IMR-90 (cell line): ENCODE measurements at regions not wholly inside any gene's neighbourhood (a gene's known extent, or its start where the extent isn't known, plus 50 kb on each side); places are given as distances from the start of the nearest gene placed in this dataset.

ENCODE experiments used
- ATAC-seq: fragments of 200-7000 bp; cut with Tn5 transposase; 2 replicates; pipeline ENCODE4 v1.9.1; 2020; ENCODE audit warnings: low read depth, mild to moderate bottlenecking, moderate library complexity
- BruUV-seq: library from RNA; stranded (reverse); fragments of 400-500 nt; replicated peaks from 2 replicates; lab custom pipeline; 2021; lab: Mats Ljungman, UMichigan
- CTCF ChIA-PET: fragments of 300-600 bp; formaldehyde crosslinking; extraction: SDS; loops from one replicate; lab custom pipeline; 2021; ENCODE audit warnings: antibody characterized with exemption; lab: Yijun Ruan, JAX
- POLR2A ChIA-PET: fragments of 300-600 bp; sonication (Branson Sonifier 250); formaldehyde crosslinking; loops from one replicate; lab custom pipeline; 2022; ENCODE audit warnings: antibody characterized with exemption; ENCODE audit not compliant: unreplicated experiment; lab: Charles Lee
- DNase-seq: peaks from one replicate; pipeline ENCODE4 v3.0.0; 2013
- H2AFZ ChIP-seq: replicated peaks from 2 replicates; pipeline ENCODE3; 2013; ENCODE audit warnings: low read length, mild to moderate bottlenecking; ENCODE audit not compliant: poor library complexity
- H2AK5ac ChIP-seq: 2 replicates; pipeline ENCODE4 v1.6.1; 2013; ENCODE audit warnings: low read depth, low read length, inconsistent platforms
- H2AK9ac ChIP-seq: replicated peaks from 2 replicates; pipeline ENCODE3; 2013; ENCODE audit warnings: mild to moderate bottlenecking, low read depth, low read length, moderate library complexity; ENCODE audit not compliant: poor library complexity
- H2BK120ac ChIP-seq: 2 replicates; pipeline ENCODE4 v1.6.1; 2013; ENCODE audit warnings: low read depth, low read length, inconsistent platforms
- H2BK15ac ChIP-seq: 3 replicates; pipeline ENCODE4 v1.6.1; 2013; ENCODE audit warnings: low read depth, low read length, inconsistent platforms
- H2BK20ac ChIP-seq: 2 replicates; pipeline ENCODE4 v1.6.1; 2013; ENCODE audit warnings: low read depth, mild to moderate bottlenecking, inconsistent platforms, low read length, moderate library complexity
- H2BK5ac ChIP-seq: 2 replicates; pipeline ENCODE4 v1.6.1; 2013; ENCODE audit warnings: mild to moderate bottlenecking, low read depth, low read length, inconsistent platforms; ENCODE audit not compliant: poor library complexity, severe bottlenecking
- H3K14ac ChIP-seq: replicated peaks from 2 replicates; pipeline ENCODE4 v1.6.1; 2013; ENCODE audit warnings: low read depth, low read length, inconsistent platforms
- H3K18ac ChIP-seq: 2 replicates; pipeline ENCODE4 v1.6.1; 2013; ENCODE audit warnings: low read depth, low read length, control low read depth
- H3K23ac ChIP-seq: 2 replicates; pipeline ENCODE4 v1.6.1; 2013; ENCODE audit warnings: low read depth, low read length, inconsistent platforms
- H3K27ac ChIP-seq: 2 replicates; pipeline ENCODE4 v1.5.1; 2013; ENCODE audit warnings: mild to moderate bottlenecking, control low read depth, low read length; ENCODE audit not compliant: insufficient read depth
- H3K27me3 ChIP-seq: 2 replicates; pipeline ENCODE4 v1.6.1; 2013; ENCODE audit warnings: low read length; ENCODE audit not compliant: control insufficient read depth, insufficient read depth
- H3K36me3 ChIP-seq: 2 replicates; pipeline ENCODE4 v1.6.1; 2013; ENCODE audit warnings: low read length, mixed read lengths; ENCODE audit not compliant: control insufficient read depth, insufficient read depth
- H3K4ac ChIP-seq: 2 replicates; pipeline ENCODE4 v1.6.1; 2013; ENCODE audit warnings: low read depth, low read length, inconsistent platforms
- H3K4me1 ChIP-seq: 2 replicates; pipeline ENCODE4 v1.6.1; 2013; ENCODE audit warnings: low read length, mixed read lengths; ENCODE audit not compliant: control insufficient read depth, insufficient read depth
- H3K4me2 ChIP-seq: 2 replicates; pipeline ENCODE4 v1.6.1; 2013; ENCODE audit warnings: low read depth, mild to moderate bottlenecking, control low read depth, low read length, moderate library complexity
- H3K4me3 ChIP-seq: 2 replicates; pipeline ENCODE4 v1.5.1; 2013; ENCODE audit warnings: low read depth, mild to moderate bottlenecking, control low read depth, low read length, moderate library complexity; ENCODE audit not compliant: insufficient read depth
- H3K56ac ChIP-seq: 2 replicates; pipeline ENCODE4 v1.6.1; 2013; ENCODE audit warnings: low read length, inconsistent platforms; ENCODE audit not compliant: insufficient read depth; ENCODE audit errors: extremely low read depth
- H3K79me1 ChIP-seq, 2 experiments: 2 replicates each; pipeline ENCODE4 v1.6.1; 2013; ENCODE audit warnings: low read length in 2 of 2, inconsistent platforms in 1 of 2, low read depth in 1 of 2
- H3K9ac ChIP-seq: 2 replicates; pipeline ENCODE4 v1.6.1; 2013; ENCODE audit warnings: low read depth, low read length, control low read depth
- H3K9me1 ChIP-seq: 2 replicates; pipeline ENCODE4 v1.6.1; 2013; ENCODE audit warnings: low read length, inconsistent platforms; ENCODE audit not compliant: insufficient read depth
- H3K9me3 ChIP-seq: 2 replicates; pipeline ENCODE4 v1.6.1; 2013; ENCODE audit warnings: low read length; ENCODE audit not compliant: control insufficient read depth, insufficient read depth
- H4K20me1 ChIP-seq: 2 replicates; pipeline ENCODE4 v1.6.1; 2013; ENCODE audit warnings: low read length, inconsistent platforms; ENCODE audit not compliant: insufficient read depth
- H4K5ac ChIP-seq: 2 replicates; pipeline ENCODE4 v1.6.1; 2013; ENCODE audit warnings: mild to moderate bottlenecking, low read depth, low read length, control low read depth
- H4K8ac ChIP-seq, 2 experiments: 2 replicates each; pipeline ENCODE4 v1.6.1; 2013; ENCODE audit warnings: low read depth in 2 of 2, low read length in 2 of 2, control low read depth in 1 of 2, inconsistent platforms in 1 of 2
- H4K91ac ChIP-seq: 2 replicates; pipeline ENCODE4 v1.6.1; 2013; ENCODE audit warnings: low read depth, low read length, inconsistent platforms; ENCODE audit not compliant: insufficient read depth
- CEBPB ChIP-seq: IDR thresholded peaks from 2 replicates; pipeline ENCODE4 v1.6.1; 2012; ENCODE audit warnings: low read depth, low read length, improper control_type of control experiment
- WGBS, 2 experiments: methylation state at CpG; one replicate each; pipeline versions ENCODE4 v1.1.5 to v1.1.7; 2013; ENCODE audit warnings: missing lambda C conversion rate in 2 of 2; ENCODE audit not compliant: insufficient read length in 1 of 2; ENCODE audit errors: extremely low coverage in 2 of 2; 5-methylcytosine and 5-hydroxymethylcytosine counted together
- dilution Hi-C: fragments of 300-500 bp; cut with HindIII; formaldehyde crosslinking; loops from one replicate; pipeline ENCODE4 v1.14.3; 2018; ENCODE audit warnings: low sequenced_read_pairs; ENCODE audit not compliant: unreplicated experiment
- in situ Hi-C: fragments of 300-500 bp; cut with MboI; formaldehyde crosslinking; loops from 3 replicates; pipeline ENCODE4 v1.14.3; 2019; ENCODE audit warnings: low sequenced_read_pairs, inconsistent platforms, mixed read lengths
- intact Hi-C: fragments of 100-400 bp; cut with micrococcal nuclease; formaldehyde crosslinking; loops from 2 replicates; pipeline ENCODE4 v1.10.0; 2022

GRCh38 chr2:104752504-104752903, 101.4 kb upstream of the POU3F3 start:
- ChIA-PET POLR2A (no interaction called here), CTCF (no interaction called here)
- Histone ChIP-seq H3K14ac (no peak overlapping the region), H2BK5ac (no peak overlapping the region), H4K20me1 (no peaks in the 10 kb centered on the region), H2BK15ac (no peak overlapping the region), H2AK5ac (no peak overlapping the region), H3K23ac (no peak overlapping the region), H3K9ac (no peak overlapping the region), H3K9me1 (no peaks in the 10 kb centered on the region), H3K4me2 (no peak overlapping the region), H3K36me3 (no peaks in the 10 kb centered on the region), H2AFZ (no peak overlapping the region), H3K4ac (no peak overlapping the region), H3K56ac (no peak overlapping the region), H3K18ac (no peak overlapping the region), H3K27ac (no peak overlapping the region), H3K4me1 (no peaks in the 10 kb centered on the region), H3K27me3 (no peaks in the 10 kb centered on the region), H3K9me3 (peaks cover 15% of the 10 kb centered on the region), H4K91ac (no peak overlapping the region), H3K79me1 (no peaks in the 10 kb centered on the region), H3K4me3 (no peak overlapping the region), H2BK20ac (no peak overlapping the region), H4K8ac (no peak overlapping the region), H4K5ac (no peak overlapping the region), H2BK120ac (no peak overlapping the region), H2AK9ac (no peak overlapping the region)
- no peak for DNase-seq
- WGBS, 2 experiments, result 60% methylated on average over 3 of the region's 9 CpGs; no CpG with 5 or more reads in 1 of the 2 experiments
- TF ChIP-seq CEBPB, result no peak
- dilution Hi-C loops (no loop called here), intact Hi-C loops (no loop called here), in situ Hi-C loops (no loop called here)
- no peak for ATAC-seq
- BruUV-seq, result no TSS peak
